GM18907 (cell line): ENCODE measurements at regions not wholly inside any gene's neighbourhood (a gene's known extent, or its start where the extent isn't known, plus 50 kb on each side); places are given as distances from the start of the nearest gene placed in this dataset.
"Not testable (repeated sequence)": the region's sequence is repeated elsewhere in the genome, so short reads cannot be mapped to it uniquely, and the experiment has no call there.

Experiments
- ATAC-seq: cut with Tn5 transposase; IDR thresholded peaks from one replicate; pipeline ENCODE4 v1.9.1; 2021; ENCODE audit warnings: mild to moderate bottlenecking, moderate library complexity; ENCODE audit not compliant: unreplicated experiment

GRCh38 chr4:175273995-175274753, 356.0 kb downstream of the ADAM29 start:
- no peak for ATAC-seq

DNA sequence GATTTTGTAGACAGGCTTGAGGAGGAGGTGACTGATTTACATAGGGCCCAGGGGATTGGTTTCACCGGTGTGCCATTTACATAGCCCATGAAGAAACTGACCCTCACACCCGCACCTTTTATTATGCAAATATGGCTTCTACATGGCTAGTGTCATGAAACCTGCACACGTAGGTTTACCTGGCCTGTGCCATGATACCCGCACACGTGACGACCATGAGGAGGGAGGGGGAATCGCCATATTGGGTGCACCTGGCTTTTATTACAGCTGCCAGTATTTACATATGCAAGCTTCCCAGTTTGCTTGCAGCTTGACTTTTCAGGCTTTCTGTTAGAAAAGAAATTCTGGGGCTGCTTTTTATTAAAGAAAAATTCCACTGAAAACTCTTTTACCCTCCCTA, 359.7 kb downstream of the ADAM29 start:
- no peak for ATAC-seq

DNA sequence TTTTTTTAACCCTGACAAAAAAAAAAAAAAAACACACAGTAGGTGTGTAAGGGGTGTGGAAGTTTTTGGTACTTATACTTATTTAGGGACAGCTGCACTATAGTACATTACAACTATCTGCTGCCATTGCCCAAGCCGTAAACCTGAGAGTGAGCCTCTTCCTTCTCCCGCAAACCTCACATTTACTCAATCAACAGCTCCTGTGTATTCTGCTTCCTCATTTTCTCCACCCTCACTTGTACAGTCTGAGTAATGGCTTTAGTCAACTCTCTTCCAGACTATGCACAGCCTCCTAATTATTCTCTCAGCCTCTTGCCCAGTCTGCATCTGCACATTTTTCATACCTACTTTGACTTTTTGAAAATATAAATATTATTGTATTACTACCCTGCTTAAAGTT, 362.0 kb downstream of the ADAM29 start:
- no peak for ATAC-seq

DNA sequence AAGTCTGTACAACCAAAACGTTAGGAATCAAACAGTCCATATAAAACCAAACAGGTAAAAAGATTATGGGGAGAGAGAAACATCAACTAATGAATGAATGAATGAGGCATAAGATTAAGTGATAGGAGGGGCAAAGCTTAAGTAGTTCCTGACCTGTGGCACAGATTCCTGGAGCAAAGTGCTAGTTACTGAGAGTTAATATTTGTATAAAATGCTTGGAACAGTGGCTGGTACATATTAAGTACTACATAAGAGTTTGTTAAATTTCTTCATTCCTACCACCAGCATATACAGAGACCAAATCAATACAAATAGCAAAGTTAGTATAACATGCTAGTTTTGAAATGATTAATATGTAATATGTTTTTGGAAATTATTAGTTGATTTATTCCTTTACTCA, 363.7 kb downstream of the ADAM29 start:
- no peak for ATAC-seq

DNA sequence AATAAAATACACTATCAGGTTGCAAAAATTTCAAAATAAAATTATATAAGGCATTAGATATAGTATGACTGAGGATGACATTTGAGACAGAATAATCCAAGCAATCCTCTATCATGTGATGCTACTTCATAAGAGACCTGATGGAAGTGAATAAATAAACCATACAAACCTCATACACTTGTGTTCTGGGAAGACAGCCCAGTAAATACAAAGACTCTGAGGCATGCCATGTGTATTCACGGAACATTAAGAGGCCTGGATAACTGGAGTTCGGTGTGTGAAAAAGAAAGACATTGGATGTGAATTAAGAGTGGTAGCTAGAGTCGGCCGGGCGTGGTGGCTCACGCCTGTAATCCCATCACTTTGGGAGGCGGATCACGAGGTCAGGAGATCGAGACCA, 364.2 kb downstream of the ADAM29 start:
- ATAC-seq: no peak

DNA sequence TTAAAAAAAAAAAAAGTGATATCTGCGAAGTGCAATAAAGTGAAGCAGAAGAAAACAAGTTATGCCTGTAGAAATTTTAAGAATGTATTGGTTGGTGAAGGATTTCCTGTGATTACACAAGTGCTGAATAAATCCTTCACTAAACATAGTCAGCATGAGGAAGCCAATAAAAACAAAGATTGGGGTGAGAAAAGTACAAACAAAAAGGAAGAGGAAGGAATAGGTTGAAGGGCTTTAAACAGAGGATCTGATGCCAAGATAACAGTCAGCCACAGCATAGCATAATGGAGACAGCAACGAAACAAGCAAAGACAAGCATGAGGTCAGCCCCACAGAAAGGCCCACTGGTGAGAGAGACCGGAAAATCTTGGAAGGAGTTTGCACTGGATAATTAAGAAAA, 372.2 kb downstream of the ADAM29 start:
- no peak for ATAC-seq

- ATAC-seq: no peak
Observed at GRCh38 chr4:175297965-175298565, 379.9 kb downstream of the ADAM29 start.

DNA sequence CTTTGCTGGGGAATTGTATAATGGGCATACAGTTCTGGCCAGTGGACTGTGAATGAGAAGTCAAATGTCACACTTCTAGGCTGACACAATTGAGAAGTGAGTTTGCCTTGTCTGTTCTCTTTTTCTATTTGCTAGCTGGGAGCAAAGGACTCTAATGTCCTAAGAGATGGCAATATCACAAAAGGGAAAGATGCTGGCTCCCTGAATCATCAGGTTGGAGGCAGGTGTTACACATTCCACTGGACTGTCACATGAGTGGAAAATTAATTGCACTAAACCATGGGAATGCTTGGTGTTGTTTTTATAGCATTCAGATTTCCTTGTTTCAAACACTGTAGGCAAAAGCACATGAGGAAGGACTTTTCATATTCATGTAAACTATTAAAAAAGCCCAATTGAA, 388.3 kb downstream of the ADAM29 start:
- ATAC-seq: no peak

GRCh38 chr4:175307326-175307725, 389.2 kb downstream of the ADAM29 start:
- ATAC-seq: no peak

DNA sequence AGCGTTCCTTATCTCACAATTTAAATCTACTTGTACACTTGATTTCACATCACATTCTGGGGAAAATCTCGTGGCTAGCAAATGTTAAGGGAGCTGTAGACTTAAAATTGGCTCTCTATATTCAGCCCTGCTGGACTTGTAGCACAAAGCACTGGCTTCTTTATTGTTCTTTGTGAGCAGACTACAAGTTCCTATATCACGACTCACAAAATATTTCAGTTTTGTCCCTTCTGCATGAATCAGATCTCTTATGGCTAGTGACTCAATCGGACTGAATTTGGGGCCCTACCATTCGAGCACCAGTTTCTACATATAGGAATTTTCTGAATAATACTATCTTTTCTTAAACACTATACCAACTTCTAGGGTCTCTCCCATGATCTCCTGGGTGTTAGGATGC, 390.1 kb downstream of the ADAM29 start:
- no peak for ATAC-seq

DNA sequence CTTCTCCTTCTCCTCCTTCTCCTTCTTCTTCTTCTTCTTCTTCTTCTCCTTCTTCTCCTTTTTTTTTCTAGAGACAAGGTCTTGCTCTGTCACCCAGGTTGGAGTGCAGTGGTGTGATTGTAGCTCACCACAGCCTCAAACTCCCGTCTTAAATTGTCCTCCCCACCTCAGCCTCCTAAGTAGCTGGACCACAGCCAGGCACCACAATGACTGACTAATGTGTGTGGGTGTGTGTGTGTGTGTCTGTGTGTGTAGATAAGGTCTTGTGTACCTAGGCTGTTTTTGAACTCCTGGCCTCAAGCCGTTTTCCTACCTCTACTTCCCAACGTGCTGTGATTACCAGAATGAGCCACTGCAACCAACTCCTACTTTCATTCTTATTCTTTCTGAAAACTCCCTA, 390.9 kb downstream of the ADAM29 start:
- ATAC-seq: no peak

DNA sequence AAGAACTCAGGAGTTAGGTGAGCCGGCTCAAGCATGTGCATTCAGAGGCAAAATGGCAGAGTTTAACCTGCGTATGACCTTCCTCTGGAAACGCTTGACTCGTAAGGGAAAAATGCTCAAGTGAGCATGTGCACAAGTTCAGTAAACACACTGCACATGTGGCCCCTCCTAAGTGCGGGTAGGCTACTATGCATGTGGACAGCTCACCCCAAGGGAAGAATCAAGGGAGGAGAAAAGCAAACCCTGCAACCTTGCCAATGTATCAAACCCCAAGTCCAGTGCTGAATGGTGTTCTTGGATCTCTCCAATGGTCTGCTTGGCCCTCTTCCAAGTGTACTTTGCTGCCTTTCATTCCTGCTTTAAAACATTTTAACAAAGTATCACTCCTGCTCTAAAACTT, 407.1 kb downstream of the ADAM29 start:
- no peak for ATAC-seq

DNA sequence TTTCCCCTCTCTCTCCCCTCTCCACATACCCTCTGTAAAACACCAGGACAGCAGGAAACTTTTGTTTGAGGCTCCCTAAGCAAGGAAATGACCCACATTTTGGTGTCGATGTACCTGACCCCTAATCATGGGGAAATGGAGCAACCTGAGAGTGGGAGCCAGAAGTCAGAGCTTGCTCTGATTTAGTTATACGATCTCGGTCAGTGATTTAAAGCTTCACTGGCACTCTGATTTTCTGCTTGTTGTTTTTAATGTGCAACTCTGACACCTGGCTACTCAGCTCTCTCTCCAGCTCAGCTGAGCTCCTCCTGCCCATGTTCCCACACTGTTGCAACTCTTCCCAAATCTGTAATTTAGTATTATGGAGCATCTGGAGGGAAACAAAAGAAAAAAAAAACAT, 408.6 kb downstream of the ADAM29 start:
- no peak for ATAC-seq

GRCh38 chr4:175330236-175330635, 412.1 kb downstream of the ADAM29 start:
- no peak for ATAC-seq

GRCh38 chr4:175330652-175331051, 412.5 kb downstream of the ADAM29 start:
- ATAC-seq: no peak

GRCh38 chr4:175335331-175335730, 417.2 kb downstream of the ADAM29 start:
- ATAC-seq: no peak

GRCh38 chr4:175336570-175336969, 418.4 kb downstream of the ADAM29 start:
- not testable (repeated sequence) for ATAC-seq

- ATAC-seq: no peak
Observed at GRCh38 chr4:175339100-175339707, 421.0 kb downstream of the ADAM29 start.

DNA sequence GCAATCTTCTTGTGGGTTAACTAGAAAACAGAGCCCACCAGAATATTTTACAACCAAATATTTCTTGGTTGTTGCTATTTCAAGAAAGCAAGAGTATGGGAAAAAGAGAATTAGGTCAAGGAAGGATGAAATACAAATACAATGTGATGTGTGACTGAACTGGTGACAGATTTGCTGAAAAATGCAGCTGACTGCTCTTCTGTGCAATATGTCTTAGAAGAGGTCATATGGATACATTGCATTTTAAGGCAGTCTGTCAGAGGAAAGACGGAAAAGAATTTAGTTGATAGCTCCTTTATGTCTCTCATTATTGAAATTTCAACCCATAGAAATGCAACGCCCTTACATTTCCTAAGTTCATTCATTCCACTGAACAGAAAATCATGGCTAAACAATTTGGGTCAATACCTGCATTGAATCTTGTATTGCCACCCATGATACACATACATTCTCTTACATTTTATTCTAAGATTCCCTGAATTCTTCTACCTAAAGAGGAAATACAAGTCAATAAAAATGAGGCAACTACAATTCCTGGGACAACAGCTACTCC, 423.1 kb downstream of the ADAM29 start:
- ATAC-seq: no peak

DNA sequence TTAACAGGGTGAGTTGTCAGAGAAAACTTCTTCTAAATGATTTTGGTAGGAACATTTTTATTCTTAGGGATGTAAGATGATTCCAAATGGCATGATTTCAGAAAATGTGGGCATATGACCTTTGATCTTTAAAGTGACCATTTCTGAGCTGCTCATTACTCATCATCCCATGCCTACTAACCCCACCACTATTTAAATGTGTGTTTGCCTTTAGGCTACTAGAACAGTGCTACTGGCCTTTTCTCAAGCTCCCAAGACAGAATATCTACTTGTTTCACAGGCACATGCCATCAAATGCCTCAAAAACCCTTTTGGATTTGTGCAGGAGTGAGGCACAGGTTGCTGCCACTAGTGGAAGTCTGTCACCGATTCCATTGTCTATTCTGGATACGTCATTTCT, 428.2 kb downstream of the ADAM29 start:
- ATAC-seq: no peak

- ATAC-seq: no peak
Observed at GRCh38 chr4:175350246-175350645, 432.1 kb downstream of the ADAM29 start.

DNA sequence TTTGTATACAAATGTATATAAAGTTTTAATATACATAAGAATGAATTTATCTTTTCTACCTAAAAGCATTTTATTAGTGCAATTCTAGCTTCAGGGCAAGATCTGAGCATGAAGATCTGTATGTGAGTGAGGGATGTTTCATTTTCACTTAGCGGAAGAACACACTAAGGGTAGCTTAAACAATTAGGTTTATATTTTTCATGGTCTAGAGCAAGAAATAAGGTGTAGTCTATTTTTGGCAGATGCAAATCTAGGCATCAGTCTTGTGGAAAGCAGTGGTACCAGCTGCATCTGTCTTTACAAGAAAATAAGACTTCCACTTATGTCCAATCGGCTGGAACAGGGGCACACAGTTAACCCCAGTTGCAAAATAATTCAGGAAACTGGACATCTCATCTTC, 433.3 kb downstream of the ADAM29 start:
- ATAC-seq: peak; percentile 72
